HCT116 (cell line): ENCODE measurements at regions not wholly inside any gene's neighbourhood (a gene's known extent, or its start where the extent isn't known, plus 50 kb on each side); places are given as distances from the start of the nearest gene placed in this dataset.

Source experiments
- ATAC-seq: fragments of 200-7000 bp; cut with Tn5 transposase; 2 replicates; pipeline ENCODE4 v1.9.1; 2020; ENCODE audit warnings: mild to moderate bottlenecking, moderate library complexity
- BruUV-seq: library from RNA; stranded (reverse); fragments of 400-500 nt; replicated peaks from 2 replicates; lab custom pipeline; 2021; lab: Mats Ljungman, UMichigan
- CTCF ChIA-PET: fragments of 300-600 bp; sonication (Branson Sonifier 250); formaldehyde crosslinking; loops from one replicate; lab custom pipeline; 2021; ENCODE audit warnings: antibody characterized with exemption; lab: Charles Lee
- POLR2A ChIA-PET: fragments of 300-600, 350-600 bp; sonication (Branson Sonifier 250); formaldehyde crosslinking; loops from one replicate; lab custom pipeline; 2021; ENCODE audit warnings: antibody characterized with exemption; lab: Charles Lee
- RAD21 ChIA-PET, 2 experiments: fragments of 300-600 bp; sonication (Branson Sonifier 250); formaldehyde crosslinking; loops; one replicate each; lab custom pipeline; 2023; ENCODE audit warnings: low total read pairs in 2 of 2; ENCODE audit not compliant: uncharacterized antibody in 2 of 2, unreplicated experiment in 2 of 2, low non-redundant PET in 1 of 2; lab: Charles Lee
- DNase-seq: peaks from one replicate; pipeline ENCODE4 v3.0.0-alpha.2; 2010; ENCODE audit warnings: low read depth, low spot score
- H2AFZ ChIP-seq: fragments of 200-600 bp; shearing (Covaris generic), sonication (generic); 2 replicates; pipeline ENCODE4 v1.6.1; 2017; ENCODE audit warnings: low read depth, mixed run types, mixed read lengths, antibody characterized with exemption, low read length; ENCODE audit not compliant: poor library complexity, severe bottlenecking
- H3K27ac ChIP-seq: 2 replicates; pipeline ENCODE4 v1.5.1; 2012; ENCODE audit warnings: low read depth, low read length
- H3K27me3 ChIP-seq: fragments of 200-600 bp; sonication (generic); 2 replicates; pipeline ENCODE4 v1.6.1; 2016; ENCODE audit warnings: mixed run types, low read length, mixed read lengths; ENCODE audit not compliant: insufficient read depth
- H3K36me3 ChIP-seq, 2 experiments: fragments of 200-500 bp in 1 of 2; fragments of 200-600 bp in 1 of 2; sonication (Bioruptor generic) in 1 of 2; sonication (generic) in 1 of 2; 2 replicates each; pipeline versions ENCODE4 v1.5.1 to v1.6.1; 2014 to 2016; ENCODE audit warnings: low read length in 2 of 2, inconsistent platforms in 1 of 2, mixed read lengths in 1 of 2, mixed run types in 1 of 2; ENCODE audit not compliant: insufficient read depth in 2 of 2, control insufficient read depth in 1 of 2
- H3K4me1 ChIP-seq, 2 experiments: fragments of 200-600 bp in 1 of 2; sonication (generic) in 1 of 2; 2 replicates each; pipeline versions ENCODE4 v1.5.1 to v1.6.1; 2012 to 2017; ENCODE audit warnings: low read length in 2 of 2, inconsistent platforms in 1 of 2, mild to moderate bottlenecking in 1 of 2, mixed read lengths in 1 of 2, mixed run types in 1 of 2, moderate library complexity in 1 of 2; ENCODE audit not compliant: insufficient read depth in 2 of 2, control insufficient read depth in 1 of 2
- H3K4me2 ChIP-seq: fragments of 200-600 bp; sonication (generic); 2 replicates; pipeline ENCODE4 v1.6.1; 2017; ENCODE audit warnings: mixed run types, low read length, mixed read lengths
- H3K4me3 ChIP-seq, 2 experiments: fragments of 200-600 bp in 1 of 2; sonication (generic) in 1 of 2; replicated peaks in 1 of 2; 2 replicates each; pipeline ENCODE4 v1.5.1; 2011 to 2016; ENCODE audit warnings: low read length in 2 of 2, control low read depth in 1 of 2, low read depth in 1 of 2, mild to moderate bottlenecking in 1 of 2, mixed read lengths in 1 of 2, mixed run types in 1 of 2
- H3K79me2 ChIP-seq: fragments of 200-600 bp; sonication (generic); 2 replicates; pipeline ENCODE4 v1.6.1; 2017; ENCODE audit warnings: mild to moderate bottlenecking, mixed run types, low read length, moderate library complexity, mixed read lengths; ENCODE audit not compliant: insufficient read depth
- H3K9ac ChIP-seq: fragments of 200-600 bp; sonication (generic); 2 replicates; pipeline ENCODE4 v1.6.1; 2016; ENCODE audit warnings: low read length, mixed read lengths
- H3K9me2 ChIP-seq: fragments of 200-600 bp; sonication (generic), shearing (Covaris generic); 2 replicates; pipeline ENCODE4 v1.6.1; 2017; ENCODE audit warnings: mixed run types, mild to moderate bottlenecking, moderate library complexity; ENCODE audit not compliant: insufficient read depth
- H3K9me3 ChIP-seq, 2 experiments: fragments of 200-500 bp in 1 of 2; fragments of 200-600 bp in 1 of 2; sonication (Bioruptor generic) in 1 of 2; sonication (generic) in 1 of 2; 2 replicates each; pipeline ENCODE4 v1.6.1; 2014 to 2017; ENCODE audit warnings: low read length in 2 of 2, mixed read lengths in 2 of 2, inconsistent platforms in 1 of 2, low read depth in 1 of 2, mild to moderate bottlenecking in 1 of 2, mixed run types in 1 of 2, moderate library complexity in 1 of 2; ENCODE audit not compliant: control insufficient read depth in 1 of 2, insufficient read depth in 1 of 2
- H4K20me1 ChIP-seq: fragments of 200-600 bp; sonication (generic), shearing (Covaris generic); 2 replicates; pipeline ENCODE4 v1.6.1; 2017; ENCODE audit warnings: mixed run types, mild to moderate bottlenecking, moderate library complexity; ENCODE audit not compliant: insufficient read depth
- CEBPB ChIP-seq: IDR thresholded peaks from 2 replicates; pipeline ENCODE4 v1.6.1; 2012; ENCODE audit warnings: low read depth
- EZH2 ChIP-seq: fragments of 200-600 bp; sonication (generic); IDR thresholded peaks from 2 replicates; pipeline ENCODE4 v1.6.1; 2017; ENCODE audit warnings: antibody characterized with exemption, mixed run types
- FOSL1 ChIP-seq: IDR thresholded peaks from 2 replicates; pipeline ENCODE4 v1.6.1; 2012; ENCODE audit warnings: low read depth
- MAX ChIP-seq: IDR thresholded peaks from 2 replicates; pipeline ENCODE4 v1.6.1; 2012
- TCF7L2 ChIP-seq: IDR thresholded peaks from 2 replicates; pipeline ENCODE4 v1.7.0; 2011; ENCODE audit warnings: borderline replicate concordance, inconsistent platforms; ENCODE audit not compliant: insufficient read depth, insufficient read length; ENCODE audit errors: extremely low read depth
- YY1 ChIP-seq: IDR thresholded peaks from 2 replicates; pipeline ENCODE4 v1.6.1; 2011; ENCODE audit warnings: low read length, low read depth, moderate library complexity, mild to moderate bottlenecking; ENCODE audit not compliant: insufficient replicate concordance; ENCODE audit errors: extremely low read depth
- ZFX ChIP-seq: fragments of 450-650 bp; IDR thresholded peaks from 2 replicates; pipeline ENCODE4 v1.6.1; 2017
- ZNF274 ChIP-seq: fragments of 200-500 bp; sonication (Bioruptor generic); IDR thresholded peaks from 2 replicates; pipeline ENCODE4 v1.6.1; 2014; ENCODE audit warnings: mild to moderate bottlenecking, low read depth, low read length, inconsistent platforms
- intact Hi-C: fragments of 100-400 bp; cut with micrococcal nuclease; formaldehyde crosslinking; loops from 2 replicates; pipeline ENCODE4 v1.10.0; 2022

GRCh38 chr2:142536966-142537365, 340.5 kb upstream of the KYNU start:
- CTCF ChIA-PET: no interaction called here
- RAD21 ChIA-PET: no interaction called here
- H3K4me1 ChIP-seq: no peaks in the 10 kb centered on the region
- no peak overlapping the region for H2AFZ ChIP-seq
- no peak overlapping the region for H3K9ac ChIP-seq
- H3K9me3 ChIP-seq: no peaks in the 10 kb centered on the region
- H3K79me2 ChIP-seq: no peaks in the 10 kb centered on the region
- H3K27ac ChIP-seq: no peak overlapping the region
- BruUV-seq: no TSS peak
- no peaks in the 10 kb centered on the region for H3K27me3 ChIP-seq
- TF ChIP-seq MAX: no peak
- TF ChIP-seq TCF7L2: no peak
- TF ChIP-seq EZH2: no peak
- no peak for TF ChIP-seq CEBPB
- no peak for TF ChIP-seq FOSL1
- H3K9me2 ChIP-seq: no peaks in the 10 kb centered on the region
- no peak for DNase-seq
- POLR2A ChIA-PET: no interaction called here
- H3K4me2 ChIP-seq: no peak overlapping the region
- no peak for ATAC-seq
- H3K4me3 ChIP-seq: no peak overlapping the region
- no peaks in the 10 kb centered on the region for H3K36me3 ChIP-seq
- intact Hi-C loops: no loop called here
- H4K20me1 ChIP-seq: no peaks in the 10 kb centered on the region

DNA sequence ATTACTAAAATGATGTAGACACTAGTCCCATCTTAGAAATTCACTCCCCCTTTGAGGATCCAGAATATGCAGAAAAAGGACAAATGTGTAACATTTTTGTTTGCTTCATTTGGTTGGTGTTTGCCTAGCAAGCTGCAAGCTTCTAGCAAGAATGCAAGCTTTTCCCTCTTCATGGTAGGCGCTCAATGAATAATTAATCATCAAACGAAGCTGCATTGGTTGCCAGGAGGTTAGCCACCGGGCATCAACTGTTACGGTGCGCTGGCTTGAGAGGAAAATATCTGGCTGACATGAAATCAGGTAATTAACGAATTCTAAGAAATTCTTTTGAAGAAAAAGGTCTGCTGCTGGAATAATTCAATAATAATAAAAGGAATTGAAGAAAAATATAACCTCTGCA, 341.0 kb upstream of the KYNU start:
- H3K4me3 ChIP-seq: no peak overlapping the region
- DNase-seq (no peak), ATAC-seq (no peak)
- no peak for TF ChIP-seq YY1
- TF ChIP-seq ZFX: no peak
- TF ChIP-seq ZNF274: no peak
- no peak for TF ChIP-seq FOSL1
- no peaks in the 10 kb centered on the region for H3K36me3 ChIP-seq
- H3K79me2 ChIP-seq: no peaks in the 10 kb centered on the region
- no peak overlapping the region for H3K4me2 ChIP-seq
- no peak overlapping the region for H3K27ac ChIP-seq
- no peaks in the 10 kb centered on the region for H3K27me3 ChIP-seq
- H3K9me3 ChIP-seq: no peaks in the 10 kb centered on the region
- H2AFZ ChIP-seq: no peak overlapping the region
- H3K4me1 ChIP-seq: peaks cover 0 to under 1% of the 10 kb centered on the region in 2 experiments; a peak in 1 of 4 replicates
- H3K9me2 ChIP-seq: no peaks in the 10 kb centered on the region
- BruUV-seq: no TSS peak
- H4K20me1 ChIP-seq: no peaks in the 10 kb centered on the region
- intact Hi-C loops: no loop called here
- ChIA-PET CTCF (no interaction called here), RAD21 (no interaction called here), POLR2A (no interaction called here)
- H3K9ac ChIP-seq: no peak overlapping the region
